NCI-H1417 treated with DMSO at 0.1 percent for 48 hours (cell line): ENCODE measurements at regions not wholly inside any gene's neighbourhood (a gene's known extent, or its start where the extent isn't known, plus 50 kb on each side); places are given as distances from the start of the nearest gene placed in this dataset.

Source experiments
- DNase-seq: peaks from one replicate; lab custom pipeline; 2025; lab: John Stamatoyannopoulos, UW

GRCh38 chr3:72232331-72232730 lies 447.4 kb upstream of the PROK2 start:
- no peak for DNase-seq

GRCh38 chr3:72231439-72232196 lies 446.7 kb upstream of the PROK2 start:
- DNase-seq: no peak

GRCh38 chr3:72230774-72231379 lies 445.9 kb upstream of the PROK2 start:
- no peak for DNase-seq

DNA sequence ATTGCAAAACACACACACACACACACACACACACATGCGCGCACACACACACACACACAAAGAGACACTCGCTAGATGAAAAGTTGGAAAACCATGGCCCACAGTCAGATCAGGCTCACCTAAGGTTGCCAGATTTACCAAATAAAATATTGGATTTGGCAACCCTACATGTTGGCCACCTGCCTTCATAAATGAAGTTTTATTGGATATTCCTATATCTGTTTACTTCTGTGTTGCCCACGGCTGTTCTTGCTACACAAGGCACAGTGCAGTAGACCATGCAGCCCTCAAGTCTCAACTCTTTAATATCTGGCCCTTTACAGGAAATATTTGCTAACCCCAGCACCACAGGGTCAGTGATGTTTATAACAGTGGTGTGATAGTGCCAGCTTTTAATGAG lies 445.0 kb upstream of the PROK2 start:
- DNase-seq: no peak

DNA sequence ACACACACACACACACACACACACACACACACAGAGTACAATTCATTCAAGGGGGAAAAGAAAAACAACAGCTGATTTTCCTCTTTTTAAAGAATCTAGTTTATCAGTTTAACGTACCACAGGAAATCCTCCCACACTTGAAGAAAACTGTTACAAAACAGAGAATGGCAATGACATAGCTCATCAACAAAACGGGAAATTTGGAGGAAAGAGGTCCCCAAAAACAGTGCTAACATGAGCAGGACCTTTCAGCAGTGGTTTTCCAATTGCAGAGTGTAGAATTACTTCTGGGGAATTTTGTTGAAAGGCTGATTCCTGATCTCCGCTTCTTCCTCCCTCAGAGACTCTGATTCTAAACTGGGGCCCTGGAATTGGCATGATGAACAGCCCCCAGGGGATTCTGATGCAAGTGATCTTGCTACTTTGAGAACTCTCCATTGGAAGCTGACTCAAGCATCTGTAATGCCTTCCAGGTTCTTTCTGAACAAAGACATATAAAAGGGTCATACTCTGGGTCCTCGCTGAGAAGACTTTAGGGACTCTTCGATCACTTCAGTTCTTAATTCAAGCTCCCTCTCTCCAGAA lies 442.6 kb upstream of the PROK2 start:
- DNase-seq: no peak

- DNase-seq: no peak
Observed at GRCh38 chr3:72224804-72225509, 440.0 kb upstream of the PROK2 start.

DNA sequence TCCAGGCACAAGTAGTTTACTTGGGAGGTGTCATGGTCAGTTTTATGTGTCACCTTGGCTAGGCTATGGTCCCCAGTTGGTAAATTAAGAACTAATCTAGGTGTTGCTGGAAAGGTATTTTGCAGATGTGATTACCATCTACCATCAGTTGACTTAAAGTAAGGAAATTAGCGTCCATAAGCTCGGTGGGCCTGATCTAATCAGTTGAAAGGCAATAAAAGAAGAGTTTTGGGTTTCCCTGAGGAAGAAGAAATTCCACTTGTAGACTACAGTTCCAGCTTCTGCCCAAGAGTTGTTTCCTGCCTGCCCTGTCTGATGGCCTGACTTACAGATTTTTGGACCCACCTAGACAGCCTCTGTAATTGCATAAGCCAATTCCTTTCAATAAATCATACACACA lies 438.7 kb upstream of the PROK2 start:
- no peak for DNase-seq

GRCh38 chr3:72223116-72223515 lies 438.2 kb upstream of the PROK2 start:
- no peak for DNase-seq

GRCh38 chr3:72222410-72222809 lies 437.5 kb upstream of the PROK2 start:
- DNase-seq: no peak

- DNase-seq: no peak
Observed at GRCh38 chr3:72220946-72221345, 436.0 kb upstream of the PROK2 start.

- DNase-seq: no peak
Observed at GRCh38 chr3:72219752-72220151, 434.8 kb upstream of the PROK2 start.

DNA sequence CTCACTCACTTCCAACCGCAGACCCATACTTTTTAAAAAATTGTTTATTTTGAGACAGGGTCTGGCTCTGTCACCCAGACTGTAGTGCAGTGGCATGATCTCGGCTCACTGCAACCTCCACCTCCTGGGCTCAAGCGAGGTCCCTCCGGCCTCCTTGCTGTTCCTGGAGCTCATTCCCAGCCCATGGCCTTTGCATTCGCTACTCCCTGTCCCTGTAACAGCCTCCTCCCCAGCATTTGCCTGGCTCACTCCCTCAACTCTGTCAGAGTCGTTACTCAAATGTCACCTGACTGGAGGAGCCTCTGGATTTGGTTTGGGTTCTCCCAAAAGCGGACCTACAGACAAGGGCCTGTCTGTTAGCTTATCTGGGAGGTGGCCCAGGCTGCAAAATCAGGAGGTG lies 432.6 kb upstream of the PROK2 start:
- no peak for DNase-seq

DNA sequence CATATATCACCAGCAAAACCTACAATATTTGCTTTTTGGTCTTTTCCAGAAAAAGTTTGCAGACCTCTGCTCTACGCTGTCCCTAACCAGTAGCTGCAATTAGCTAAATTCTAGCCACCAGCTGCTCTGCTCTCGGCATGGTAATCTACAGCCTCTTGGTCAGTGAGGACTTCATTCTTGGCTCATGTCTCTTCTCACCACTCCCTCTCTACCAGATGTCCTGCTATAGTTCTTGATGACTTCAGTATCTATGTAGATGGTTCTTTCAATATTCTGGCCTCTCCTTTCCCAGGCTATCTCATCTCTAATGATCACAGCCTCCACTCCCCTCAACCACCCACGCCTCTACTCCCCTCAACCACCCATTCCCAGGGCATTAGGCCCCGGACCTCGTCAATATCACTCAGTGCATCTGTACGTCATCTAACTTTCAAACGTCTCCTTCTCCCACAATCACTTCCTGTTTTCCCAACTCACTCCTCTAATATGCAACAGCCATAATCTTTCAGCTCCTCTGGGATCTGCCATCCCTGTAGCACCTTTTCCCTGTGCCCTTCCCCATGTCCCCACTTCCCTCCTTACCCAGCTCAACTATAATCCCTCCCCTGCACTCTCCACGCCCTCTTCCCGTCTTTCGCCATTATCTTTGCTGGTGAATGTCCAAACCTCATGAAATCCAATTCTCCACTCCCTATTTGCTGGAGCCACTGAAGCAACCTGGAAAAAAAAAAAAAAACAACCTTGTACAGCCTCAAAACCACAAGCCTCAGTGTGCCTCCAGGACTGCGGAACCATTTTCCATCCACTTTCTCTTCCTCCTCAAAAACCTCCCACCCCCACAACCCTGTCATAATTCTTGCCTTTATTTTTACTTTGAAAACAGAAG lies 429.4 kb upstream of the PROK2 start:
- DNase-seq: no peak

GRCh38 chr3:72213296-72214065 lies 428.5 kb upstream of the PROK2 start:
- no peak for DNase-seq

GRCh38 chr3:72212396-72212795 lies 427.4 kb upstream of the PROK2 start:
- DNase-seq: no peak

- DNase-seq: no peak
Observed at GRCh38 chr3:72210261-72210660, 425.3 kb upstream of the PROK2 start.

DNA sequence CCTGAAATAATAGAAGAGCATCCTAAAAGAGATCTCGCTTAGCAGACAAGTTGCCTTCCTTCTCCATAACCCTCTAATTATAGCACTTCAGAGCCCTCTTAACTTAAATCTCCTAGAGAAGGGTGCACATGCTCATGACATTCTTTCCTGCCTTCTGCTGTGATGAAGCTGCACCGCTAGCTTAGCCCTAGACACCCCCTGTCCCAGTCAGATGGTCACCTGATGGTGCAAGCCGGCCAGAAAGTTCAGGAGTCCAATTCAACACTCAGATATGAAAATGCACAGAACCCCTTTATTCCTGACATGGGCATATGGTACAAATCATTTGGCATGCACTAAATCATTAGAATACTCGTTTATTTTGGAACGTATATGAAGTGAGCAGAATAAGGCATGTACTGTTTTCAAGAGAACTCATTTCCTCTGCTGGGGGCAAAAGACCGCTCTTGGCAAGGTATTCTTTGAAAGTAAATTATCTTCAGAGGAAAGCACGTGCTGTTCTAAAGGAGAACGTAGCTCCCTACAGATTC lies 420.4 kb upstream of the PROK2 start:
- no peak for DNase-seq

- DNase-seq: no peak
Observed at GRCh38 chr3:72204452-72204851, 419.5 kb upstream of the PROK2 start.

DNA sequence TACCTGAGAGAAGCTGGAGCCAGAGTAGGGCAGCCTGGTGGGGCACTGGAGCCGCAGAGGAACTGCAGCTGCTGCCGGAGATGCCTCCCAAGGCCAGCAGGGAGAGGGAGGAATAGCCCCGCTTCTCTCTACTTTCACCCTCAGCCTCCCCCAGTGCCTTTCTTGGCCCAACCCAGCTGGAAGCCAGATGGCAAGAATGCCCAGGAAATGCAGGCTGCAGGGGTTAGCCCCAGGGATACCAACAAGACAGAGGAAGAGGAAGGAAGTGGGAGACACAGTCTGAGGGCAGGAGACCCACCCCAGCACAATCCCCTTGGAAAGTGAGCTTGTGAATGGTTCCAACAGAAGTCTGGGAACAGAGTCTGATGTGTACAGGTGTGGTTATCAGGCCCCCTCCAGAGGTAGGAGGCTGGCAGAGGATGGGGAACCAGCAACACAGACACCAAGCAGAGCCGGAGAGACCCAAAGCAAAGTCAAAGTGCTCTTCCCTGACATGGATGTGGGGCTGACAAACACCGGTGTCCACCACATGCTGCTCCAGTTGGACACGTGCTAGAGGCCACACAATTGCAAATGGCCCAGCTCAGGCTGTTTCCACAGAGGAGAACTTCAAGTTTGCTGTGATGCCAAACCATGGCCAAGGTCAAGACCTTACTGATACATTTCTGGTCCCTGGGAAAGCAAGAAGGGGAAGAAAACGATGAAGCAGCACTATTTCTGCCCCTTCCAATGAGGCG lies 418.8 kb upstream of the PROK2 start:
- no peak for DNase-seq

- no peak for DNase-seq
Observed at GRCh38 chr3:72203105-72203504, 418.2 kb upstream of the PROK2 start.
